ENCODE measurements at regions not wholly inside any gene's neighbourhood (a gene's known extent, or its start where the extent isn't known, plus 50 kb on each side); places are given as distances from the start of the nearest gene placed in this dataset.

DNA sequence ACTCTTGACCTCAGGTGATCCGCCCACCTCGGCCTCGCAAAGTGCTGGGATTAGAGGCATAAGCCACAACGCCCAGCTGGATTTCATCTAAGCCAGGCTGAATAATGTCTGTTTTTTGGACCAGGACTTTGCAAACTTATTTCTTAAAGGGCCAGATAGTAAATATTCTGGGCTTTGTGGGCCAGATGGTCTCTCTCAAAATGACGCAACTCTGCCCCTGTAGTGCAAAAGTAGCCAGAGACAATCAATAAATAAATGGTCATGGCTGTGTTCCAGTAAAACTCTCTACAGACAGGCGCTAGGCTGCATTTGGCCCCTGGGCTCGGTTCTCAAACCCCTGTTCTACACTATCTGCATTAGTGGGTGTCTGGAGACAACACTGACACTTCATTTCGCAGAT lies 121.9 kb upstream of the CDH13 start:
- no peak for TF ChIP-seq POLR2A (IDR thresholded peaks at IDR 0.05)
- TF ChIP-seq, protein P1, sequence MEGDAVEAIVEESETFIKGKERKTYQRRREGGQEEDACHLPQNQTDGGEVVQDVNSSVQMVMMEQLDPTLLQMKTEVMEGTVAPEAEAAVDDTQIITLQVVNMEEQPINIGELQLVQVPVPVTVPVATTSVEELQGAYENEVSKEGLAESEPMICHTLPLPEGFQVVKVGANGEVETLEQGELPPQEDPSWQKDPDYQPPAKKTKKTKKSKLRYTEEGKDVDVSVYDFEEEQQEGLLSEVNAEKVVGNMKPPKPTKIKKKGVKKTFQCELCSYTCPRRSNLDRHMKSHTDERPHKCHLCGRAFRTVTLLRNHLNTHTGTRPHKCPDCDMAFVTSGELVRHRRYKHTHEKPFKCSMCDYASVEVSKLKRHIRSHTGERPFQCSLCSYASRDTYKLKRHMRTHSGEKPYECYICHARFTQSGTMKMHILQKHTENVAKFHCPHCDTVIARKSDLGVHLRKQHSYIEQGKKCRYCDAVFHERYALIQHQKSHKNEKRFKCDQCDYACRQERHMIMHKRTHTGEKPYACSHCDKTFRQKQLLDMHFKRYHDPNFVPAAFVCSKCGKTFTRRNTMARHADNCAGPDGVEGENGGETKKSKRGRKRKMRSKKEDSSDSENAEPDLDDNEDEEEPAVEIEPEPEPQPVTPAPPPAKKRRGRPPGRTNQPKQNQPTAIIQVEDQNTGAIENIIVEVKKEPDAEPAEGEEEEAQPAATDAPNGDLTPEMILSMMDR (IDR thresholded peaks at IDR 0.05) = no peak

All from lower leg skin (tissue), 3 donors.